Spleen (tissue), 7 donors: ENCODE measurements at regions not wholly inside any gene's neighbourhood (a gene's known extent, or its start where the extent isn't known, plus 50 kb on each side); places are given as distances from the start of the nearest gene placed in this dataset.

Experiments used
- CTCF ChIP-seq, 11 experiments: fragments of 200-600 bp in 7 of 11; fragments of 450-650 bp in 4 of 11; sonication (generic) in 4 of 11; IDR thresholded peaks in 8 of 11; conservative IDR thresholded peaks in 3 of 11; 1 replicate in 7 of 11; 2 replicates in 4 of 11; pipeline versions ENCODE4 v1.4.0 to v1.8.0; 2016 to 2021; ENCODE audit warnings: antibody characterized with exemption in 11 of 11, inconsistent platforms in 4 of 11, mild to moderate bottlenecking in 1 of 11
- POLR2A ChIP-seq, 3 donors: fragments of 450-650 bp; IDR thresholded peaks; one replicate each; pipeline ENCODE4 v1.5.1; 2017; ENCODE audit warnings: antibody characterized with exemption in 3 of 3, mild to moderate bottlenecking in 1 of 3
- POLR2AphosphoS5 ChIP-seq, 3 donors: sonication (generic); formaldehyde crosslinking; IDR thresholded peaks; one replicate each; pipeline ENCODE4 v1.5.1; 2017; ENCODE audit warnings: antibody characterized with exemption in 3 of 3
- donor health status: DM: no; HTN: no; CAD: no; lungs with moderate emphysema.
- donor health status: DM: no; HTN: no; CAD: no.
- donor health status: DM: no; HTN: no; CAD: no.

GRCh38 chr5:162558120-162558519 is 490.5 kb downstream of the GABRG2 start:
- TF ChIP-seq CTCF (IDR thresholded peaks at IDR 0.05 in 8 of 11, conservative IDR thresholded peaks at IDR 0.05 in 3 of 11) (no peak), POLR2AphosphoS5 (IDR thresholded peaks at IDR 0.05) (no peak), POLR2A (IDR thresholded peaks at IDR 0.05) (no peak)
